ENCODE measurements at regions not wholly inside any gene's neighbourhood (a gene's known extent, or its start where the extent isn't known, plus 50 kb on each side); places are given as distances from the start of the nearest gene placed in this dataset.

GRCh38 chr14:62626416-62626815 lies 418.8 kb downstream of the KCNH5 start:
- ATAC-seq (ENCODE audit: low read depth in 2 of 2) (no peak), DNase-seq (no peak)
- Histone ChIP-seq H3K27me3 (ENCODE audit: control insufficient read depth, insufficient read depth, low read length) (no peaks in the 10 kb centered on the region), H3K36me3 (ENCODE audit: control insufficient read depth, insufficient read depth, low read length) (no peaks in the 10 kb centered on the region), H3K4me1 (ENCODE audit: control insufficient read depth, insufficient read depth, low read length, poor library complexity, severe bottlenecking) (no peaks in the 10 kb centered on the region), H3K4me3 (ENCODE audit: low read depth, low read length) (no peak overlapping the region), H3K27ac (ENCODE audit: insufficient read depth, low read length, poor library complexity, severe bottlenecking) (no peak overlapping the region), H3K9me3 (ENCODE audit: control insufficient read depth in 2 of 2, low read length in 2 of 2) (no peaks in the 10 kb centered on the region)
- Mint-ChIP-seq H3K9me3 (peaks cover 2 to 19% (median 7%) of the 10 kb centered on the region in 7 donors), H3K36me3 (no peaks in the 10 kb centered on the region), H3K27ac (no peak overlapping the region), H3K27me3 (peaks cover 6% of the 10 kb centered on the region), H3K4me1 (no peaks in the 10 kb centered on the region), H3K4me3 (no peak overlapping the region)

- Mint-ChIP-seq H3K9me3 (peaks cover 2 to 12% (median 9%) of the 10 kb centered on the region in 7 donors), H3K4me3 (no peak overlapping the region), H3K36me3 (no peaks in the 10 kb centered on the region), H3K4me1 (no peaks in the 10 kb centered on the region), H3K27ac (no peak overlapping the region), H3K27me3 (peaks cover 6% of the 10 kb centered on the region)
- Histone ChIP-seq H3K36me3 (ENCODE audit: control insufficient read depth, insufficient read depth, low read length) (no peaks in the 10 kb centered on the region), H3K9me3 (ENCODE audit: control insufficient read depth in 2 of 2, low read length in 2 of 2) (peaks cover 0 to 2% of the 10 kb centered on the region in 2 experiments), H3K4me1 (ENCODE audit: control insufficient read depth, insufficient read depth, low read length, poor library complexity, severe bottlenecking) (no peaks in the 10 kb centered on the region), H3K27ac (ENCODE audit: insufficient read depth, low read length, poor library complexity, severe bottlenecking) (no peak overlapping the region), H3K27me3 (ENCODE audit: control insufficient read depth, insufficient read depth, low read length) (no peaks in the 10 kb centered on the region), H3K4me3 (ENCODE audit: low read depth, low read length) (no peak overlapping the region)
- no peak for ATAC-seq (ENCODE audit: low read depth in 2 of 2)
- DNase-seq: no peak
Measured at GRCh38 chr14:62629176-62629725, 416.0 kb downstream of the KCNH5 start.

- Mint-ChIP-seq H3K4me3 (no peak overlapping the region), H3K36me3 (no peaks in the 10 kb centered on the region), H3K27ac (no peak overlapping the region), H3K9me3 (peaks cover 4 to 15% (median 7%) of the 10 kb centered on the region in 7 donors), H3K4me1 (no peaks in the 10 kb centered on the region), H3K27me3 (peaks cover 6% of the 10 kb centered on the region)
- no peak for ATAC-seq (ENCODE audit: low read depth in 2 of 2)
- Histone ChIP-seq H3K27ac (ENCODE audit: insufficient read depth, low read length, poor library complexity, severe bottlenecking) (no peak overlapping the region), H3K27me3 (ENCODE audit: control insufficient read depth, insufficient read depth, low read length) (no peaks in the 10 kb centered on the region), H3K9me3 (ENCODE audit: control insufficient read depth in 2 of 2, low read length in 2 of 2) (peaks cover 0 to 2% of the 10 kb centered on the region in 2 experiments), H3K4me1 (ENCODE audit: control insufficient read depth, insufficient read depth, low read length, poor library complexity, severe bottlenecking) (no peaks in the 10 kb centered on the region), H3K36me3 (ENCODE audit: control insufficient read depth, insufficient read depth, low read length) (no peaks in the 10 kb centered on the region), H3K4me3 (ENCODE audit: low read depth, low read length) (no peak overlapping the region)
- DNase-seq: no peak
Measured at GRCh38 chr14:62631176-62631575, 414.1 kb downstream of the KCNH5 start.

- no peaks in the 10 kb centered on the region for H3K4me1 ChIP-seq (ENCODE audit: control insufficient read depth, insufficient read depth, low read length, poor library complexity, severe bottlenecking)
- DNase-seq (no peak), ATAC-seq (ENCODE audit: low read depth in 2 of 2) (no peak)
- no peak overlapping the region for H3K4me3 Mint-ChIP-seq
- no peaks in the 10 kb centered on the region for H3K36me3 Mint-ChIP-seq
- peak overlapping the region in 1 of 3 donors; percentile 72 for H3K27ac Mint-ChIP-seq
- no peaks in the 10 kb centered on the region for H3K36me3 ChIP-seq (ENCODE audit: control insufficient read depth, insufficient read depth, low read length)
- no peak overlapping the region for H3K4me3 ChIP-seq (ENCODE audit: low read depth, low read length)
- H3K9me3 Mint-ChIP-seq: peaks cover 4 to 15% (median 7%) of the 10 kb centered on the region in 7 donors
- H3K27me3 ChIP-seq (ENCODE audit: control insufficient read depth, insufficient read depth, low read length): no peaks in the 10 kb centered on the region
- H3K27me3 Mint-ChIP-seq: peaks cover 5% of the 10 kb centered on the region
- no peak overlapping the region for H3K27ac ChIP-seq (ENCODE audit: insufficient read depth, low read length, poor library complexity, severe bottlenecking)
- no peaks in the 10 kb centered on the region for H3K4me1 Mint-ChIP-seq
- H3K9me3 ChIP-seq (ENCODE audit: control insufficient read depth in 2 of 2, low read length in 2 of 2): peaks cover 0 to 2% of the 10 kb centered on the region in 2 experiments
Measured at GRCh38 chr14:62632771-62633170, 412.5 kb downstream of the KCNH5 start.

GRCh38 chr14:62645649-62646048 lies 399.6 kb downstream of the KCNH5 start:
- DNase-seq (no peak), ATAC-seq (ENCODE audit: low read depth in 2 of 2) (no peak)
- H3K36me3 ChIP-seq (ENCODE audit: control insufficient read depth, insufficient read depth, low read length): no peaks in the 10 kb centered on the region
- H3K9me3 ChIP-seq (ENCODE audit: control insufficient read depth in 2 of 2, low read length in 2 of 2): peaks cover 0 to 4% of the 10 kb centered on the region in 2 experiments
- Mint-ChIP-seq H3K27me3 (no peaks in the 10 kb centered on the region), H3K4me3 (no peak overlapping the region), H3K9me3 (peaks cover 0 to 10% (median 4%) of the 10 kb centered on the region in 7 donors), H3K27ac (no peak overlapping the region), H3K4me1 (no peaks in the 10 kb centered on the region), H3K36me3 (no peaks in the 10 kb centered on the region)
- H3K4me1 ChIP-seq (ENCODE audit: control insufficient read depth, insufficient read depth, low read length, poor library complexity, severe bottlenecking): no peaks in the 10 kb centered on the region
- no peak overlapping the region for H3K27ac ChIP-seq (ENCODE audit: insufficient read depth, low read length, poor library complexity, severe bottlenecking)
- no peak overlapping the region for H3K4me3 ChIP-seq (ENCODE audit: low read depth, low read length)
- no peaks in the 10 kb centered on the region for H3K27me3 ChIP-seq (ENCODE audit: control insufficient read depth, insufficient read depth, low read length)

Measured in CD4-positive, CD25-positive, alpha-beta regulatory T cell (primary cell).